Peyer's patch (tissue), 4 donors: ENCODE measurements at regions not wholly inside any gene's neighbourhood (a gene's known extent, or its start where the extent isn't known, plus 50 kb on each side); places are given as distances from the start of the nearest gene placed in this dataset.

Experiments used
- DNase-seq, 3 donors: peaks; one replicate each; pipeline ENCODE4 v3.0.0-alpha.2; 2017 to 2019
- H3K27ac ChIP-seq, 4 donors: fragments of 200-600 bp; sonication (generic); one replicate each; pipeline ENCODE4 v1.5.1; 2016 to 2019
- H3K27me3 ChIP-seq, 2 donors: fragments of 200-600 bp; sonication (generic); one replicate each; pipeline ENCODE4 v1.5.1; 2019
- H3K36me3 ChIP-seq, 3 donors: fragments of 200-600 bp; sonication (generic); one replicate each; pipeline ENCODE4 v1.5.1; 2016 to 2019
- H3K4me1 ChIP-seq, 4 donors: fragments of 200-600 bp; sonication (generic); one replicate each; pipeline ENCODE4 v1.5.1; 2016 to 2019
- H3K4me3 ChIP-seq, 4 donors: fragments of 200-600 bp; sonication (generic); 1 replicate in 3 of 4; 2 replicates in 1 of 4; pipeline ENCODE4 v1.5.1; 2016 to 2019; ENCODE audit warnings: mild to moderate bottlenecking in 1 of 4
- H3K9me3 ChIP-seq, 4 donors: fragments of 200-600 bp; sonication (generic); one replicate each; pipeline ENCODE4 v1.5.1; 2016 to 2019; ENCODE audit warnings: mild to moderate bottlenecking in 1 of 4
- POLR2A ChIP-seq, 2 donors: fragments of 450-650 bp; IDR thresholded peaks; one replicate each; pipeline ENCODE4 v1.5.1; 2017; ENCODE audit warnings: antibody characterized with exemption in 2 of 2, mild to moderate bottlenecking in 2 of 2, moderate library complexity in 2 of 2
- TF ChIP-seq, protein P1 (sequence below), 6 experiments: fragments of 450-650 bp in 4 of 6; fragments of 200-600 bp in 2 of 6; sonication (generic) in 1 of 6; IDR thresholded peaks; one replicate each; pipeline ENCODE4 v1.5.1; 2017 to 2019; ENCODE audit warnings: antibody characterized with exemption in 6 of 6, mild to moderate bottlenecking in 3 of 6, moderate library complexity in 1 of 6

- TF ChIP-seq, protein P1, sequence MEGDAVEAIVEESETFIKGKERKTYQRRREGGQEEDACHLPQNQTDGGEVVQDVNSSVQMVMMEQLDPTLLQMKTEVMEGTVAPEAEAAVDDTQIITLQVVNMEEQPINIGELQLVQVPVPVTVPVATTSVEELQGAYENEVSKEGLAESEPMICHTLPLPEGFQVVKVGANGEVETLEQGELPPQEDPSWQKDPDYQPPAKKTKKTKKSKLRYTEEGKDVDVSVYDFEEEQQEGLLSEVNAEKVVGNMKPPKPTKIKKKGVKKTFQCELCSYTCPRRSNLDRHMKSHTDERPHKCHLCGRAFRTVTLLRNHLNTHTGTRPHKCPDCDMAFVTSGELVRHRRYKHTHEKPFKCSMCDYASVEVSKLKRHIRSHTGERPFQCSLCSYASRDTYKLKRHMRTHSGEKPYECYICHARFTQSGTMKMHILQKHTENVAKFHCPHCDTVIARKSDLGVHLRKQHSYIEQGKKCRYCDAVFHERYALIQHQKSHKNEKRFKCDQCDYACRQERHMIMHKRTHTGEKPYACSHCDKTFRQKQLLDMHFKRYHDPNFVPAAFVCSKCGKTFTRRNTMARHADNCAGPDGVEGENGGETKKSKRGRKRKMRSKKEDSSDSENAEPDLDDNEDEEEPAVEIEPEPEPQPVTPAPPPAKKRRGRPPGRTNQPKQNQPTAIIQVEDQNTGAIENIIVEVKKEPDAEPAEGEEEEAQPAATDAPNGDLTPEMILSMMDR (IDR thresholded peaks at IDR 0.05), result no peak
Observed at GRCh38 chr10:4557469-4557868, 268.5 kb upstream of the AKR1E2 start.

GRCh38 chr10:4556527-4556926, 269.5 kb upstream of the AKR1E2 start:
- no peaks in the 10 kb centered on the region for H3K27me3 ChIP-seq

More at GRCh38 chr10:4557469-4557868, 268.5 kb upstream of the AKR1E2 start:
- Histone ChIP-seq H3K9me3 (no peaks in the 10 kb centered on the region), H3K4me1 (no peaks in the 10 kb centered on the region), H3K27me3 (no peaks in the 10 kb centered on the region), H3K4me3 (no peak overlapping the region), H3K27ac (no peak overlapping the region), H3K36me3 (no peaks in the 10 kb centered on the region)
- DNase-seq, result no peak

DNA sequence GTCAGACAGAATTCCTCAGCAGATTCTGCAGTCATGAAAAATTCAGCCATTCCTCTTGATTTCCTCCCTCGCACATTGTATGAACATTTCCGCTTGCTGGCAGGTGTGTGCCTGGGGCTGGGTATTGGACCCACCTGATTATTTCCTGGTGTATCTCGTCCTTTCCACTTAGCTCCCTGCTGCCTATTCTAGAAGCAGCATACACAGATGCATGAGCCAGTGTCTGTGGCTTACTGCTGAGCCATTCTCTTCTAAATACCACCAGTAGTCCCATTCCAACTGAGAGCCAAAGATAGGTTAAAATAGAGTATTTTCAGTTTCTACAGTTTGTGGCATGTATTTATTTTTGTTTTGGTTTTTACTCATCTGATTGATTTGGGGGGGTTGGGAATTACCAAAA, 270.1 kb upstream of the AKR1E2 start:
- H3K4me3 ChIP-seq, result no peak overlapping the region
- no peaks in the 10 kb centered on the region for H3K4me1 ChIP-seq
- DNase-seq, result no peak
- no peak overlapping the region for H3K27ac ChIP-seq
- TF ChIP-seq POLR2A (IDR thresholded peaks at IDR 0.05), result no peak
- TF ChIP-seq, protein P1 (IDR thresholded peaks at IDR 0.05), result no peak
- no peaks in the 10 kb centered on the region for H3K9me3 ChIP-seq
- H3K36me3 ChIP-seq, result no peaks in the 10 kb centered on the region
- H3K27me3 ChIP-seq, result no peaks in the 10 kb centered on the region

More at GRCh38 chr10:4556527-4556926, 269.5 kb upstream of the AKR1E2 start:
- Histone ChIP-seq H3K9me3 (no peaks in the 10 kb centered on the region), H3K27ac (no peak overlapping the region), H3K4me1 (no peaks in the 10 kb centered on the region), H3K36me3 (no peaks in the 10 kb centered on the region), H3K4me3 (no peak overlapping the region)
- DNase-seq, result no peak
- no peak for TF ChIP-seq POLR2A (IDR thresholded peaks at IDR 0.05)

GRCh38 chr10:4549139-4549653, 276.8 kb upstream of the AKR1E2 start:
- Histone ChIP-seq H3K36me3 (no peaks in the 10 kb centered on the region), H3K4me3 (no peak overlapping the region), H3K27me3 (no peaks in the 10 kb centered on the region), H3K4me1 (no peaks in the 10 kb centered on the region), H3K9me3 (no peaks in the 10 kb centered on the region), H3K27ac (no peak overlapping the region)
- TF ChIP-seq, protein P1 (IDR thresholded peaks at IDR 0.05), result no peak
- no peak for TF ChIP-seq POLR2A (IDR thresholded peaks at IDR 0.05)
- DNase-seq, result no peak

- Histone ChIP-seq H3K36me3 (no peaks in the 10 kb centered on the region), H3K27ac (no peak overlapping the region), H3K4me3 (no peak overlapping the region), H3K27me3 (no peaks in the 10 kb centered on the region), H3K9me3 (no peaks in the 10 kb centered on the region), H3K4me1 (no peaks in the 10 kb centered on the region)
- TF ChIP-seq POLR2A (IDR thresholded peaks at IDR 0.05), result no peak
- TF ChIP-seq, protein P1 (IDR thresholded peaks at IDR 0.05), result no peak
- DNase-seq, result no peak
Observed at GRCh38 chr10:4546931-4547330, 279.1 kb upstream of the AKR1E2 start.

DNA sequence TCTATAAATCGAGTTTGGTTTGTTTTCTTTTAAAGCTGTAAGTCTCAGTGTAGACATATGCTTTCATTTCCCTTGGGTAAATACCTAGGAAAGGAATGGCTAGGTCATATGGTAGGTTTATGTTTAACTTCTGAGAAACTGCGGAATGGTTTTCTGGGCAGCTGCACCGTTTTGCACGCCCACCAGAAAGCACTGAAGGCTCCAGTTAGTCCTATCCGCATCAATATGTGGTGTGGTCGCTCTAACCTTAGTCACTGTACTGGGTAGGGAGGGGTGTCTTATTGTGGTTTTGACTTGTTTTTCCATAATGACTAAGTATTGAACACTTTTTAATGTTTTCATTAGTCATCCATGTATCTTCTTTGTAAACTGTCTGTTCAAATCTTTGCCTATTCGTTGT, 279.5 kb upstream of the AKR1E2 start:
- Histone ChIP-seq H3K27ac (no peak overlapping the region), H3K27me3 (no peaks in the 10 kb centered on the region), H3K4me3 (no peak overlapping the region), H3K9me3 (no peaks in the 10 kb centered on the region), H3K36me3 (no peaks in the 10 kb centered on the region), H3K4me1 (no peaks in the 10 kb centered on the region)
- no peak for DNase-seq
- TF ChIP-seq, protein P1 (IDR thresholded peaks at IDR 0.05), result no peak
- TF ChIP-seq POLR2A (IDR thresholded peaks at IDR 0.05), result no peak
